Kidney epithelial cell (primary cell): ENCODE measurements at regions not wholly inside any gene's neighbourhood (a gene's known extent, or its start where the extent isn't known, plus 50 kb on each side); places are given as distances from the start of the nearest gene placed in this dataset.

Experiments used
- DNase-seq: peaks from one replicate; pipeline ENCODE4 v3.0.0-alpha.2; 2010; ENCODE audit warnings: low read depth
- H3K27me3 ChIP-seq: 2 replicates; pipeline ENCODE4 v1.6.0; 2011; ENCODE audit warnings: low read length; ENCODE audit not compliant: control insufficient read depth, insufficient read depth
- H3K36me3 ChIP-seq: 2 replicates; pipeline ENCODE4 v1.5.1; 2011; ENCODE audit warnings: low read length; ENCODE audit not compliant: control insufficient read depth, insufficient read depth
- H3K4me3 ChIP-seq: 2 replicates; pipeline ENCODE4 v1.5.1; 2011; ENCODE audit warnings: low read depth, mild to moderate bottlenecking, control low read depth, low read length
- CTCF ChIP-seq: IDR thresholded peaks from 2 replicates; pipeline ENCODE4 v1.5.1; 2011; ENCODE audit warnings: mild to moderate bottlenecking, moderate library complexity, low read length, control low read depth, inconsistent platforms; ENCODE audit not compliant: insufficient read depth, poor library complexity, severe bottlenecking

GRCh38 chr1:38329644-38330043, 283.1 kb upstream of the POU3F1 start:
- no peak for DNase-seq
- no peak for TF ChIP-seq CTCF
- H3K27me3 ChIP-seq, result peaks cover 2% of the 10 kb centered on the region
- no peaks in the 10 kb centered on the region for H3K36me3 ChIP-seq
- no peak overlapping the region for H3K4me3 ChIP-seq

- no peak for DNase-seq
- Histone ChIP-seq H3K36me3 (no peaks in the 10 kb centered on the region), H3K4me3 (no peak overlapping the region), H3K27me3 (no peaks in the 10 kb centered on the region)
- no peak for TF ChIP-seq CTCF
Observed at GRCh38 chr1:38328278-38329035, 281.9 kb upstream of the POU3F1 start.

GRCh38 chr1:38327559-38327973, 281.0 kb upstream of the POU3F1 start:
- Histone ChIP-seq H3K27me3 (no peaks in the 10 kb centered on the region), H3K4me3 (no peak overlapping the region), H3K36me3 (no peaks in the 10 kb centered on the region)
- no peak for TF ChIP-seq CTCF
- DNase-seq, result no peak

GRCh38 chr1:38326856-38327255, 280.3 kb upstream of the POU3F1 start:
- no peaks in the 10 kb centered on the region for H3K27me3 ChIP-seq
- H3K4me3 ChIP-seq, result no peak overlapping the region
- TF ChIP-seq CTCF, result no peak
- no peaks in the 10 kb centered on the region for H3K36me3 ChIP-seq
- no peak for DNase-seq

GRCh38 chr1:38326135-38326534, 279.5 kb upstream of the POU3F1 start:
- Histone ChIP-seq H3K4me3 (no peak overlapping the region), H3K27me3 (no peaks in the 10 kb centered on the region), H3K36me3 (no peaks in the 10 kb centered on the region)
- no peak for TF ChIP-seq CTCF
- DNase-seq, result no peak

GRCh38 chr1:38312753-38313152, 266.2 kb upstream of the POU3F1 start:
- no peak for TF ChIP-seq CTCF
- no peak overlapping the region for H3K4me3 ChIP-seq
- no peak for DNase-seq
- H3K36me3 ChIP-seq, result no peaks in the 10 kb centered on the region
- no peaks in the 10 kb centered on the region for H3K27me3 ChIP-seq
